Keratinocyte (primary cell): ENCODE measurements at regions not wholly inside any gene's neighbourhood (a gene's known extent, or its start where the extent isn't known, plus 50 kb on each side); places are given as distances from the start of the nearest gene placed in this dataset.

Source experiments
- DNase-seq: peaks from one replicate; pipeline ENCODE4 v3.0.0-alpha.2; 2011; ENCODE audit warnings: low read depth, missing footprints, low spot score
- FAIRE-seq: peaks from 2 replicates; lab custom pipeline; 2011; peaks lifted over from hg19 to GRCh38; lab: Jason Lieb, UNC
- H2AFZ ChIP-seq: 2 replicates; pipeline ENCODE4 v1.6.0; 2012; ENCODE audit warnings: low read length, control low read depth, inconsistent platforms; ENCODE audit not compliant: control insufficient read depth
- H3K27ac ChIP-seq: 2 replicates; pipeline ENCODE4 v1.5.1; 2011; ENCODE audit warnings: low read length; ENCODE audit not compliant: control insufficient read depth, insufficient read depth
- H3K27me3 ChIP-seq: 3 replicates; pipeline ENCODE4 v1.6.0; 2011; ENCODE audit warnings: low read length; ENCODE audit not compliant: control insufficient read depth, insufficient read depth; ENCODE audit errors: extremely low read depth
- H3K36me3 ChIP-seq, 2 experiments: 2 replicates in 1 of 2; 3 replicates in 1 of 2; pipeline ENCODE4 v1.5.1; 2011; ENCODE audit warnings: low read length in 2 of 2, mild to moderate bottlenecking in 1 of 2; ENCODE audit not compliant: control insufficient read depth in 2 of 2, insufficient read depth in 2 of 2; ENCODE audit errors: extremely low read depth in 1 of 2
- H3K4me1 ChIP-seq: 3 replicates; pipeline ENCODE4 v1.5.1; 2011; ENCODE audit warnings: low read length; ENCODE audit not compliant: control insufficient read depth, insufficient read depth; ENCODE audit errors: extremely low read depth
- H3K4me2 ChIP-seq: 3 replicates; pipeline ENCODE4 v1.6.0; 2011; ENCODE audit warnings: low read depth, low read length; ENCODE audit not compliant: control insufficient read depth, insufficient read depth; ENCODE audit errors: extremely low read depth
- H3K4me3 ChIP-seq, 3 experiments: fragments of 200-600 bp in 1 of 3; sonication (generic) in 1 of 3; 2 replicates in 2 of 3; 3 replicates in 1 of 3; pipeline ENCODE4 v1.5.1; 2011 to 2016; ENCODE audit warnings: low read length in 3 of 3, mild to moderate bottlenecking in 3 of 3, control low read depth in 2 of 3, inconsistent platforms in 1 of 3, low read depth in 1 of 3, mixed read lengths in 1 of 3, mixed run types in 1 of 3, moderate library complexity in 1 of 3; ENCODE audit not compliant: control insufficient read depth in 2 of 3, insufficient read depth in 2 of 3; ENCODE audit errors: extremely low read depth in 1 of 3
- H3K79me2 ChIP-seq: 2 replicates; pipeline ENCODE4 v1.6.0; 2012; ENCODE audit warnings: low read length; ENCODE audit not compliant: control insufficient read depth, insufficient read depth
- H3K9ac ChIP-seq: 3 replicates; pipeline ENCODE4 v1.6.0; 2011; ENCODE audit warnings: low read length; ENCODE audit not compliant: control insufficient read depth, insufficient read depth; ENCODE audit errors: extremely low read depth
- H3K9me1 ChIP-seq: 3 replicates; pipeline ENCODE4 v1.6.0; 2011; ENCODE audit warnings: low read length; ENCODE audit not compliant: control insufficient read depth, insufficient read depth; ENCODE audit errors: extremely low read depth
- H3K9me3 ChIP-seq: 2 replicates; pipeline ENCODE4 v1.5.1; 2012; ENCODE audit warnings: low read depth, low read length; ENCODE audit not compliant: control insufficient read depth
- H4K20me1 ChIP-seq: 3 replicates; pipeline ENCODE4 v1.6.0; 2011; ENCODE audit warnings: low read length; ENCODE audit not compliant: control insufficient read depth, insufficient read depth; ENCODE audit errors: extremely low read depth
- EZH2 ChIP-seq: IDR thresholded peaks from one replicate; pipeline ENCODE4 v1.6.1; 2012; ENCODE audit warnings: inconsistent platforms, mild to moderate bottlenecking, low read length, moderate library complexity
- dilution Hi-C: fragments of 300-500 bp; cut with MboI; formaldehyde crosslinking; loops from one replicate; pipeline ENCODE4 v1.7.0; 2020; ENCODE audit warnings: low sequenced_read_pairs; ENCODE audit not compliant: extremely low pct_ligation_motif_present
- TF ChIP-seq, protein P1 (sequence below), 3 experiments: IDR thresholded peaks in 1 of 3; conservative IDR thresholded peaks in 1 of 3; optimal IDR thresholded peaks in 1 of 3; 2 replicates in 2 of 3; 3 replicates in 1 of 3; pipeline versions ENCODE3 to v1.5.1; 2011; ENCODE audit warnings: low read length in 3 of 3, mild to moderate bottlenecking in 3 of 3, moderate library complexity in 2 of 3, control low read depth in 1 of 3, inconsistent platforms in 1 of 3; ENCODE audit not compliant: insufficient read depth in 2 of 3; ENCODE audit errors: extremely low read depth in 1 of 3

DNA sequence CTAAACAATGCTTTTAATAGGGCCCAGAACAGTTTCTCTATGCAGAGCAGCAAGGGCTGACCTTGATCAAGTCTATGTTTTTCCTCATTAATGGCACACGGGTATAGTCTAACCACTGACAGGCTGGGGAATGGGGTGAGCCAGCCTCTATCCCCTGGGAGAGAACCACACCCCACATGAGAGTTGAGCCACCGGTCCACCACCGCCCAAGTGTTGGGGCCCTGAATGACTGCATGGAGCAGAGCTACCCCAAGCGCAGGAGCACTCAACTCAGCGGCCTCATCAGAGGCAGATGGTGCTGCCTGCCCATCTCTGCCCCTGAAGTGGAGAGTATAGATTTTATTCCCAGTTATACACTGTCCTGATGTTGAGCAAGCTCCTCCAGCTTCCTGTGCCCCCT lies 247.9 kb upstream of the IRX1 start:
- H3K27ac ChIP-seq = no peak overlapping the region
- no peak for FAIRE-seq
- no peaks in the 10 kb centered on the region for H3K36me3 ChIP-seq
- H3K9ac ChIP-seq = no peak overlapping the region
- H2AFZ ChIP-seq = no peak overlapping the region
- H3K4me1 ChIP-seq = no peaks in the 10 kb centered on the region
- no peaks in the 10 kb centered on the region for H3K9me3 ChIP-seq
- H3K9me1 ChIP-seq = no peaks in the 10 kb centered on the region
- no peak overlapping the region for H3K4me2 ChIP-seq
- no peaks in the 10 kb centered on the region for H3K79me2 ChIP-seq
- no peak for DNase-seq
- TF ChIP-seq, protein P1, sequence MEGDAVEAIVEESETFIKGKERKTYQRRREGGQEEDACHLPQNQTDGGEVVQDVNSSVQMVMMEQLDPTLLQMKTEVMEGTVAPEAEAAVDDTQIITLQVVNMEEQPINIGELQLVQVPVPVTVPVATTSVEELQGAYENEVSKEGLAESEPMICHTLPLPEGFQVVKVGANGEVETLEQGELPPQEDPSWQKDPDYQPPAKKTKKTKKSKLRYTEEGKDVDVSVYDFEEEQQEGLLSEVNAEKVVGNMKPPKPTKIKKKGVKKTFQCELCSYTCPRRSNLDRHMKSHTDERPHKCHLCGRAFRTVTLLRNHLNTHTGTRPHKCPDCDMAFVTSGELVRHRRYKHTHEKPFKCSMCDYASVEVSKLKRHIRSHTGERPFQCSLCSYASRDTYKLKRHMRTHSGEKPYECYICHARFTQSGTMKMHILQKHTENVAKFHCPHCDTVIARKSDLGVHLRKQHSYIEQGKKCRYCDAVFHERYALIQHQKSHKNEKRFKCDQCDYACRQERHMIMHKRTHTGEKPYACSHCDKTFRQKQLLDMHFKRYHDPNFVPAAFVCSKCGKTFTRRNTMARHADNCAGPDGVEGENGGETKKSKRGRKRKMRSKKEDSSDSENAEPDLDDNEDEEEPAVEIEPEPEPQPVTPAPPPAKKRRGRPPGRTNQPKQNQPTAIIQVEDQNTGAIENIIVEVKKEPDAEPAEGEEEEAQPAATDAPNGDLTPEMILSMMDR (optimal IDR thresholded peaks at IDR 0.05 in 1 of 3, IDR thresholded peaks at IDR 0.05 in 1 of 3, conservative IDR thresholded peaks at IDR 0.05 in 1 of 3; ENCODE audit: extremely low read depth in 1 of 3, insufficient read depth in 2 of 3, low read length in 3 of 3) = no peak
- no peak for TF ChIP-seq EZH2
- dilution Hi-C loops = no loop called here
- H3K4me3 ChIP-seq = no peak overlapping the region
- no peaks in the 10 kb centered on the region for H4K20me1 ChIP-seq
- no peaks in the 10 kb centered on the region for H3K27me3 ChIP-seq

DNA sequence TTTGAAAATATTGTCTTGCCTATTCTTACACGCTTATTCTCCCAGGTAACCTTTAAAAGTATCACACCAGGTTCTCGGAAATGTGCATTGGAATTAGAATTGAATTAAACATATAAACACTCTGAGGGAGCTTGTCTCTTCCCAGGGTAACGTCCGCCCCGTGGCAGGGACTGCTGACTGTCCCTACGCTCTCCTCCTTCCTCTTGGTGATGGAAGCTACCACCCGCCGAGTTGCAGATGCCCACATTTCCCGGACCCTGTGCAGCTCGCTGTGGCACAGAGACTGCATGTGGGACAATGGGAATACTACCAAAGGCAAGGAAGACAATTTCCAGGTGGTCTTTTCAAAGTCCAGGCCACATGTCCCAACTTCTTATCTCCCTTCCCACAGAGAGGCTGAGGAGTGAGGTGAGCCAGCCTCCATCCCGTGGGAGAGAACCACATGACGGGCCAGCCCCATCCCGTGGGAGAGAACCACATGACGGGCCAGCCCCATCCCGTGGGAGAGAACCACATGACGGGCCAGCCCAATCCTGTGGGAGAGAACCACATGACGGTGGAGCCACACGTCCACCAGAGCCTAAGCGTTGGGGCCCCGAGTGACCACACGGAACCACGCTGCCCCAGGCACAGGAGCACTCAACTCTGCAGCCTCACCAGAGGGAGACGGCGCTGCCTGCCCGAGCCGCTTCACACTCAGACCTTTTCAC lies 249.4 kb upstream of the IRX1 start:
- Histone ChIP-seq H3K4me3 (no peak overlapping the region), H3K4me1 (peaks cover 5% of the 10 kb centered on the region), H3K36me3 (no peaks in the 10 kb centered on the region), H3K27ac (no peak overlapping the region), H3K9ac (no peak overlapping the region), H2AFZ (no peak overlapping the region), H3K9me1 (no peaks in the 10 kb centered on the region), H3K79me2 (no peaks in the 10 kb centered on the region), H3K4me2 (no peak overlapping the region), H3K27me3 (no peaks in the 10 kb centered on the region), H4K20me1 (no peaks in the 10 kb centered on the region), H3K9me3 (no peaks in the 10 kb centered on the region)
- dilution Hi-C loops = no loop called here
- no peak for TF ChIP-seq EZH2
- TF ChIP-seq, protein P1 (optimal IDR thresholded peaks at IDR 0.05 in 1 of 3, IDR thresholded peaks at IDR 0.05 in 1 of 3, conservative IDR thresholded peaks at IDR 0.05 in 1 of 3; ENCODE audit: extremely low read depth in 1 of 3, insufficient read depth in 2 of 3, low read length in 3 of 3) = no peak
- FAIRE-seq (no peak), DNase-seq (no peak)
